ENCODE measurements at regions not wholly inside any gene's neighbourhood (a gene's known extent, or its start where the extent isn't known, plus 50 kb on each side); places are given as distances from the start of the nearest gene placed in this dataset.

DNA sequence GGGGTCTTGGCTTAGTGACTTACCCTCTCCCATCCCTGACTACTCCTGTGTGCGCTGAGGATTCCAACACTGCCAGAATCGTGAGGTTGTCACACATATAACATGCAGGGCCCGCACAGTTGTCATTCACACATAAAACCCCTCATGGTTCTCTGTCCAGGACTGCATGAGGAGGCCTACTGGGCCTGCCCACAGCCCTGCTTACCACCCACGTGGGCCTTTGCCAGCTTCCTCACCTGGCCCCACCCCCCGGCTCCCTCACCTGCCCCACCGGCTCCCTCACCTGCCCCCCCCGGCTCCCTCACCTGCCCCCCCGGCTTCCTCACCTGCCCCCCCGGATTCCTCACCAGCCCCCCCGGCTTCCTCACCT is 197.2 kb downstream of the TEX29 start:
- H3K36me3 ChIP-seq (ENCODE audit: control insufficient read depth, insufficient read depth, low read length) = no peaks in the 10 kb centered on the region
- H3K9me3 ChIP-seq (ENCODE audit: control insufficient read depth, low read depth, low read length) = no peaks in the 10 kb centered on the region
- H3K27ac ChIP-seq (ENCODE audit: low read length) = no peak overlapping the region
- no CpG with 5 or more reads among the region's 10 CpGs for WGBS (ENCODE audit: insufficient coverage, low lambda C conversion rate)
- DNase-seq = no peak
- no peaks in the 10 kb centered on the region for H3K27me3 ChIP-seq (ENCODE audit: control insufficient read depth, insufficient read depth, low read length)
- H3K4me1 ChIP-seq (ENCODE audit: control insufficient read depth, insufficient read depth, low read length) = no peaks in the 10 kb centered on the region
- H3K4me3 ChIP-seq (ENCODE audit: low read length) = no peak overlapping the region

DNA sequence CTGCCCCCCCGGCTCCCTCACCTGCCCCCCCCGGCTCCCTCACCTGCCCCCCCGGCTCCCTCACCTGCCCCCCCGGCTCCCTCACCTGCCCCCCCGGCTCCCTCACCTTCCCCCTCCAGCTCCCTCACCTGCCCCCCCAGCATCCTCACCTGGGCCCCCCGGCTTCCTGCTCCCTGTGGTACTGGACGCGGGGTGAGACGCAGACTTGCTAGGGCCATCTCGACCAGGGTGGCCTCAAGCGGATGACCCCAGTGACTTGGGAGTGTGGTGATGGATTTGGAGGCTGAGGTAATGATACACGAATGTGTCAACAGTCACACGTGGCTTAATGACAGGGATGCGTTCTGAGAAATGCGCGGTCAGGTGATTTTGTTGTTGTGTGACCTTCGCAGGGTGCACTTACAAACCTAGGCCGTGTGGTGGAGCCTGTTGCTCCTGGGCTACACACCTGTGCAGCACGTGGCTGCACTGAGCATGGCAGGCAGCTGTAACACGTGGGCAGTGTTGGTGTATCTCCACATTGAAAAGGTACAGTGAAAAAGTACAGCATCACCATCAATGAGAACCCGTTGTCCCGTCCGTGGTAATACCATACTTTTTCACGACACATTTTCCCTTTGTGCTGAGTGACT is 197.8 kb downstream of the TEX29 start:
- no peak overlapping the region for H3K27ac ChIP-seq (ENCODE audit: low read length)

DNA sequence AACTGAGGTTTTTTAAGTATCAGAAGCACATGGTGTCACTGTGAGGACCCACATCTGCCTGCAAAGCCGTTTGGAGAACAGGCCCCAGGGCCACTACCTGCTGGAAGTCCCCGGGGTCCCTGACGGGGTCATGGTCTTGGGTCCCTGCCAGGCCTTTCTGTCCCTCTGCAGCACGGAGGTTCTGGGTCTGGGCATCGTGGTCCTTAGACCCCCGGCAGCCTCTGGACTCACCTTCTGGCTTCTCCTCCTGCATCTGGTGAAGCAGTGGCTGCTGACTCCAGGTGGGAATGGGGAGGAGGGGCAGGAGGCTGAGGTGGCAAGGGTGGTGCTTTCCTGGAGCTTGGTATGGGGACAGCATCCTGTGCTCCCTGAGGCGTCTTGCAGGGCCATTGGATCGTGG is 198.6 kb downstream of the TEX29 start:
- H3K4me3 ChIP-seq (ENCODE audit: low read length) = no peak overlapping the region
- WGBS (ENCODE audit: insufficient coverage, low lambda C conversion rate) = no CpG with 5 or more reads among the region's 8 CpGs
- H3K27me3 ChIP-seq (ENCODE audit: control insufficient read depth, insufficient read depth, low read length) = no peaks in the 10 kb centered on the region
- no peaks in the 10 kb centered on the region for H3K36me3 ChIP-seq (ENCODE audit: control insufficient read depth, insufficient read depth, low read length)
- no peaks in the 10 kb centered on the region for H3K4me1 ChIP-seq (ENCODE audit: control insufficient read depth, insufficient read depth, low read length)
- H3K9me3 ChIP-seq (ENCODE audit: control insufficient read depth, low read depth, low read length) = no peaks in the 10 kb centered on the region
- no peak for DNase-seq
- H3K27ac ChIP-seq (ENCODE audit: low read length) = no peak overlapping the region

More for the DNA sequence above, 197.8 kb downstream of the TEX29 start:
- WGBS (ENCODE audit: insufficient coverage, low lambda C conversion rate) = no CpG with 5 or more reads among the region's 24 CpGs
- DNase-seq = no peak
- H3K4me3 ChIP-seq (ENCODE audit: low read length) = no peak overlapping the region
- H3K4me1 ChIP-seq (ENCODE audit: control insufficient read depth, insufficient read depth, low read length) = no peaks in the 10 kb centered on the region
- H3K27me3 ChIP-seq (ENCODE audit: control insufficient read depth, insufficient read depth, low read length) = no peaks in the 10 kb centered on the region
- H3K36me3 ChIP-seq (ENCODE audit: control insufficient read depth, insufficient read depth, low read length) = no peaks in the 10 kb centered on the region
- H3K9me3 ChIP-seq (ENCODE audit: control insufficient read depth, low read depth, low read length) = no peaks in the 10 kb centered on the region

GRCh38 chr13:111519490-111520170 is 199.2 kb downstream of the TEX29 start:
- H3K4me1 ChIP-seq (ENCODE audit: control insufficient read depth, insufficient read depth, low read length) = no peaks in the 10 kb centered on the region
- H3K4me3 ChIP-seq (ENCODE audit: low read length) = no peak overlapping the region
- H3K9me3 ChIP-seq (ENCODE audit: control insufficient read depth, low read depth, low read length) = no peaks in the 10 kb centered on the region
- H3K27me3 ChIP-seq (ENCODE audit: control insufficient read depth, insufficient read depth, low read length) = no peaks in the 10 kb centered on the region
- WGBS (ENCODE audit: insufficient coverage, low lambda C conversion rate) = no CpG with 5 or more reads among the region's 25 CpGs
- H3K36me3 ChIP-seq (ENCODE audit: control insufficient read depth, insufficient read depth, low read length) = no peaks in the 10 kb centered on the region
- no peak for DNase-seq
- no peak overlapping the region for H3K27ac ChIP-seq (ENCODE audit: low read length)

DNA sequence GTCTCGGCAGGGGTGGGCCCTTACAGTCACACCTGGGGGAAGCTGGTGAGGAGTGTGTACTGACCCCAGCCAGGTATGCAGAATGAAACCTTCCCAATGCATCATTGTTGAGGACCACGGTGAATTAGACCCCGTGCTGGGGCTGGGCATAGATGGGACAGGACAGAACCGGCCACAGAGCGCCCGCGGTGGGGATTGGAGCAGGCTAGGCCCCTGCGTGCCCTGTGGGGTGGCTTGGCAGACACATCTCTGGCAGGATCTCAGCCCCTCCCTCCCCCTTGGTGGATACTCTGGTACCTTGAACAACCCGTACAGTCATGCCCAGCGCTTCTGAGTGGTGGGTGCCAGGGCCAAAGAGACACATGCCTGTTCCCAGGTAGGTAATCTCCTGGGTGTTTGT is 200.6 kb downstream of the TEX29 start:
- no peaks in the 10 kb centered on the region for H3K36me3 ChIP-seq (ENCODE audit: control insufficient read depth, insufficient read depth, low read length)
- DNase-seq = no peak
- H3K27me3 ChIP-seq (ENCODE audit: control insufficient read depth, insufficient read depth, low read length) = no peaks in the 10 kb centered on the region
- no peaks in the 10 kb centered on the region for H3K9me3 ChIP-seq (ENCODE audit: control insufficient read depth, low read depth, low read length)
- H3K27ac ChIP-seq (ENCODE audit: low read length) = no peak overlapping the region
- no peak overlapping the region for H3K4me3 ChIP-seq (ENCODE audit: low read length)
- H3K4me1 ChIP-seq (ENCODE audit: control insufficient read depth, insufficient read depth, low read length) = no peaks in the 10 kb centered on the region
- no CpG with 5 or more reads among the region's 10 CpGs for WGBS (ENCODE audit: insufficient coverage, low lambda C conversion rate)

- no peak overlapping the region for H3K4me3 ChIP-seq (ENCODE audit: low read length)
- DNase-seq = no peak
- no peaks in the 10 kb centered on the region for H3K4me1 ChIP-seq (ENCODE audit: control insufficient read depth, insufficient read depth, low read length)
- WGBS (ENCODE audit: insufficient coverage, low lambda C conversion rate) = no CpG with 5 or more reads among the region's 12 CpGs
- H3K36me3 ChIP-seq (ENCODE audit: control insufficient read depth, insufficient read depth, low read length) = no peaks in the 10 kb centered on the region
- H3K9me3 ChIP-seq (ENCODE audit: control insufficient read depth, low read depth, low read length) = no peaks in the 10 kb centered on the region
- H3K27me3 ChIP-seq (ENCODE audit: control insufficient read depth, insufficient read depth, low read length) = no peaks in the 10 kb centered on the region
- no peak overlapping the region for H3K27ac ChIP-seq (ENCODE audit: low read length)
These were observed 201.3 kb downstream of the TEX29 start for GRCh38 chr13:111521691-111522229.

DNA sequence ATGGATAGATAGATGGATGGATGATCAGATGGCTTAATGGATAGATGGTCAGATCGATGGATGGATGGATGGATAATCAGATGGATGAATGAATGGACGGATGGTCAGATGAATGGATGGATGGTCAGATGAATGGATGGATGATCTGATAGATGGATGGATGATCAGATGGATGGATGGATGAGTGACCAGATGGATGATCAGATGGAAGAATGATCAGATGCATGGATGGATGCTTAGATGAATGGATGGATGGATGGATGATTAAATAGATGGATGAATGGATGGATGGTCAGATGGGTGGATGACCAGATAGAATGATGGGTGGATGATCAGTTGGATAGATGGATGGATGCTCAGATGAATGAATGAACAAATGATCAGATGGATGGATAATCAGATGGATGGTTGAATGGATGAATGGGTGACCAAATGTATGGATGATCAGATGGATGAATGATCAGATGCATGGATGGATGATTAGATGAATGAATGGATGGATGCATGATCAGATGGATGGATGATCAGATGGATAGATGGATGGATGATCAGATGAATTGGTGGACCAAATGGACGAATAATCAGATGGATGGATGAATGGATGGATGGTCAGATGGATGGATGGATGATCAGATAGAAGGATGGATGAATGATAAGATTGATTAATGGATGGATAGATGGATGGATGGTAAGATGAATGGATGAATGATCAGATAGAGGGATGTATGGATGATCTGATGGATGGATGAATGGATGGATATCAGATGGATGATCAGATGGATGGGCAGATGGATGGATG is 205.1 kb downstream of the TEX29 start:
- WGBS (ENCODE audit: insufficient coverage, low lambda C conversion rate) = 73% methylated on average over 3 of the region's 3 CpGs
- no peak for DNase-seq
- Histone ChIP-seq H3K9me3 (ENCODE audit: control insufficient read depth, low read depth, low read length) (no peaks in the 10 kb centered on the region), H3K27me3 (ENCODE audit: control insufficient read depth, insufficient read depth, low read length) (peaks cover 6% of the 10 kb centered on the region), H3K4me3 (ENCODE audit: low read length) (no peak overlapping the region), H3K4me1 (ENCODE audit: control insufficient read depth, insufficient read depth, low read length) (no peaks in the 10 kb centered on the region), H3K27ac (ENCODE audit: low read length) (no peak overlapping the region), H3K36me3 (ENCODE audit: control insufficient read depth, insufficient read depth, low read length) (no peaks in the 10 kb centered on the region)

- Histone ChIP-seq H3K36me3 (ENCODE audit: control insufficient read depth, insufficient read depth, low read length) (no peaks in the 10 kb centered on the region), H3K27me3 (ENCODE audit: control insufficient read depth, insufficient read depth, low read length) (peaks cover 12% of the 10 kb centered on the region), H3K9me3 (ENCODE audit: control insufficient read depth, low read depth, low read length) (no peaks in the 10 kb centered on the region), H3K4me1 (ENCODE audit: control insufficient read depth, insufficient read depth, low read length) (no peaks in the 10 kb centered on the region), H3K27ac (ENCODE audit: low read length) (no peak overlapping the region), H3K4me3 (ENCODE audit: low read length) (no peak overlapping the region)
- no peak for DNase-seq
- no CpG with 5 or more reads among the region's 7 CpGs for WGBS (ENCODE audit: insufficient coverage, low lambda C conversion rate)
These were observed 206.5 kb downstream of the TEX29 start for GRCh38 chr13:111526922-111527321.

DNA sequence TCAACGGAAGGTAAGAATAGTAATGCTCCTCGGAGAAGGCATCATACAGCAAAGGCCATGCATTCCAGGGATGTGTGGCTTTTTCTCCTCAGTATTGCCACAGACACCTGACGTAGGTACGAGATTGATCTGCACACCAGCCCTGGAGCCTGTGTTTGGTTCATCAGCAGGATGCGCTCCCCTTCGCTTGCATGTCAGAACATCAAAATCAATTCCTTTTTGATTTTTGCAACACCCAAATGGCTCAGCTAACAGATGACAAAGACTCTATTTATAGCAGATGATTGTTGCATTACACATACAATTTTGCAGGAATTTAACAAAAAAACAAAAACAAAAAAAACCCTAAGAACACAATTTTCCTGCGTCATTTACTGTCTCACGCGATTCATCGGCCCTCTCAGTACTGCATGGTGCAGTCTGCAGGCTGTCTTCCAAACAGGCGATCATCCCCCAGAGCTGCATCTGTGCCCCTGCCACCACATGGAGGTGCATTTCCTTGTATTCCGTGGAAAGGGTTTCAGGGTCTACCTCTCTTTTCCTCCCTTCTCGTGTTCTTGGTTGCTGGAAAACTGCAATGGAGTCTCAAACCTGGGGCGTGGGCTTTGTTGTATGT is 207.3 kb downstream of the TEX29 start:
- Histone ChIP-seq H3K27me3 (ENCODE audit: control insufficient read depth, insufficient read depth, low read length) (peaks cover 16% of the 10 kb centered on the region), H3K4me3 (ENCODE audit: low read length) (no peak overlapping the region), H3K4me1 (ENCODE audit: control insufficient read depth, insufficient read depth, low read length) (no peaks in the 10 kb centered on the region), H3K9me3 (ENCODE audit: control insufficient read depth, low read depth, low read length) (no peaks in the 10 kb centered on the region), H3K27ac (ENCODE audit: low read length) (no peak overlapping the region), H3K36me3 (ENCODE audit: control insufficient read depth, insufficient read depth, low read length) (no peaks in the 10 kb centered on the region)
- WGBS (ENCODE audit: insufficient coverage, low lambda C conversion rate) = no CpG with 5 or more reads among the region's 14 CpGs
- DNase-seq = no peak

DNA sequence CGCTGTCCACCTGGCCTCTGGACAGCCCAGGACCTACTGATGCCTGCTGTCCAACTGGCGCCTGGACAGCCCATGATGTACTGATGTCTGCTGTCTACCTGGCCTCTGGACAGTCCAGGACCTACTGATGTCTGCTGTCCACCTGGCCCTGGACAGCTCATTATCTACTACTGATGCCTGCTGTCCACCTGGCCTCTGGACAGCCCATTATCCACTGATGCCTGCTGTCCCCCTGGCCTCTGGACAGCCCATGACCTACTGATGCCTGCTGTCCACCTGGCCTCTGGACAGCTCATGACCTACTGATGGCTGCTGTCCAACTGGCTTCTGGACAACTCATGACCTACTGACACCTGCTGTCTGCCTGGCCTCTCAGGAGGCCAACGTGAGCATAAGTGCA is 208.1 kb downstream of the TEX29 start:
- H3K27me3 ChIP-seq (ENCODE audit: control insufficient read depth, insufficient read depth, low read length) = peaks cover 24% of the 10 kb centered on the region
- no CpG with 5 or more reads among the region's 3 CpGs for WGBS (ENCODE audit: insufficient coverage, low lambda C conversion rate)
- H3K4me3 ChIP-seq (ENCODE audit: low read length) = no peak overlapping the region

More for the DNA sequence above, 208.1 kb downstream of the TEX29 start:
- no peak for DNase-seq
- Histone ChIP-seq H3K9me3 (ENCODE audit: control insufficient read depth, low read depth, low read length) (no peaks in the 10 kb centered on the region), H3K4me1 (ENCODE audit: control insufficient read depth, insufficient read depth, low read length) (no peaks in the 10 kb centered on the region), H3K36me3 (ENCODE audit: control insufficient read depth, insufficient read depth, low read length) (no peaks in the 10 kb centered on the region), H3K27ac (ENCODE audit: low read length) (no peak overlapping the region)
